ENCODE measurements at regions not wholly inside any gene's neighbourhood (a gene's known extent, or its start where the extent isn't known, plus 50 kb on each side); places are given as distances from the start of the nearest gene placed in this dataset.

DNA sequence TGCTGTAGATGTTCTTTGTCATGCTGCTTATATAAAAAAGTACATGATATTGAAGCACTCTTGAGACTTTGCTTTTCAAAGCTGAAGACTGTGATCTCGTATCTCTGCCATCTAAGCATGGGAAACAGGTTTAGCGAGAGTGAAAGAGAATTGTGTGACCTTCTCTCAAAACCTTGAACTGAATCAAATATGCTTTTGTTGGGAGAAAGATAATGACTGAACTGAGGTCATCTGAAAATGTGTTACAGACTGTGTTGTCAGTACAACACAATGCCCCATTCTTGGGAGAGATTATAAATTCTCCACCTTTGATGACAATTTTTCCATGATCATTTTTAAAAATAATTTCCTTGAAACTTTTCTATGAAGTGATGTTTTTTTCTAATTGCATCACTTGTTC, 272.1 kb upstream of the SEL1L start:
- Mint-ChIP-seq H3K4me3 (no peak overlapping the region), H3K9me3 (peaks cover 11% of the 10 kb centered on the region), H3K4me1 (peaks cover 21% of the 10 kb centered on the region), H3K27ac (no peak overlapping the region), H3K36me3 (no peaks in the 10 kb centered on the region; the same call in 1 of the 2 replicates), H3K27me3 (ENCODE audit: low read depth) (no peaks in the 10 kb centered on the region; the same call in 1 of the 2 replicates)
- TF ChIP-seq ATF3 (CRISPR knock-in tag; conservative IDR thresholded peaks at IDR 0.05) (no peak), SOX15 (CRISPR knock-in tag; IDR thresholded peaks at IDR 0.05) (no peak), CREB1 (CRISPR knock-in tag; IDR thresholded peaks at IDR 0.05) (no peak), NR2C2 (CRISPR knock-in tag; IDR thresholded peaks at IDR 0.05) (no peak), ATF1 (CRISPR knock-in tag; IDR thresholded peaks at IDR 0.05) (no peak), ZNF232 (CRISPR knock-in tag; IDR thresholded peaks at IDR 0.05) (no peak), ZNF121 (CRISPR knock-in tag; IDR thresholded peaks at IDR 0.05) (no peak), NFATC4 (CRISPR knock-in tag; IDR thresholded peaks at IDR 0.05) (no peak), ZNF423 (CRISPR knock-in tag; IDR thresholded peaks at IDR 0.05) (no peak), ZNF416 (CRISPR knock-in tag; IDR thresholded peaks at IDR 0.05) (no peak)
- TF ChIP-seq, protein P1, sequence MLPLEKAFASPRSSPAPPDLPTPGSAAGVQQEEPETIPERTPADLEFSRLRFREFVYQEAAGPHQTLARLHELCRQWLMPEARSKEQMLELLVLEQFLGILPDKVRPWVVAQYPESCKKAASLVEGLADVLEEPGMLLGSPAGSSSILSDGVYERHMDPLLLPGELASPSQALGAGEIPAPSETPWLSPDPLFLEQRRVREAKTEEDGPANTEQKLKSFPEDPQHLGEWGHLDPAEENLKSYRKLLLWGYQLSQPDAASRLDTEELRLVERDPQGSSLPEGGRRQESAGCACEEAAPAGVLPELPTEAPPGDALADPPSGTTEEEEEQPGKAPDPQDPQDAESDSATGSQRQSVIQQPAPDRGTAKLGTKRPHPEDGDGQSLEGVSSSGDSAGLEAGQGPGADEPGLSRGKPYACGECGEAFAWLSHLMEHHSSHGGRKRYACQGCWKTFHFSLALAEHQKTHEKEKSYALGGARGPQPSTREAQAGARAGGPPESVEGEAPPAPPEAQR (CRISPR knock-in tag; IDR thresholded peaks at IDR 0.05), result no peak
- TF ChIP-seq, protein P2, sequence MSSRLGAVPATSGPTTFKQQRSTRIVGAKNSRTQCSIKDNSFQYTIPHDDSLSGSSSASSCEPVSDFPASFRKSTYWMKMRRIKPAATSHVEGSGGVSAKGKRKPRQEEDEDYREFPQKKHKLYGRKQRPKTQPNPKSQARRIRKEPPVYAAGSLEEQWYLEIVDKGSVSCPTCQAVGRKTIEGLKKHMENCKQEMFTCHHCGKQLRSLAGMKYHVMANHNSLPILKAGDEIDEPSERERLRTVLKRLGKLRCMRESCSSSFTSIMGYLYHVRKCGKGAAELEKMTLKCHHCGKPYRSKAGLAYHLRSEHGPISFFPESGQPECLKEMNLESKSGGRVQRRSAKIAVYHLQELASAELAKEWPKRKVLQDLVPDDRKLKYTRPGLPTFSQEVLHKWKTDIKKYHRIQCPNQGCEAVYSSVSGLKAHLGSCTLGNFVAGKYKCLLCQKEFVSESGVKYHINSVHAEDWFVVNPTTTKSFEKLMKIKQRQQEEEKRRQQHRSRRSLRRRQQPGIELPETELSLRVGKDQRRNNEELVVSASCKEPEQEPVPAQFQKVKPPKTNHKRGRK (CRISPR knock-in tag; IDR thresholded peaks at IDR 0.05; ENCODE audit: borderline replicate concordance), result no peak
- TF ChIP-seq, protein P3, sequence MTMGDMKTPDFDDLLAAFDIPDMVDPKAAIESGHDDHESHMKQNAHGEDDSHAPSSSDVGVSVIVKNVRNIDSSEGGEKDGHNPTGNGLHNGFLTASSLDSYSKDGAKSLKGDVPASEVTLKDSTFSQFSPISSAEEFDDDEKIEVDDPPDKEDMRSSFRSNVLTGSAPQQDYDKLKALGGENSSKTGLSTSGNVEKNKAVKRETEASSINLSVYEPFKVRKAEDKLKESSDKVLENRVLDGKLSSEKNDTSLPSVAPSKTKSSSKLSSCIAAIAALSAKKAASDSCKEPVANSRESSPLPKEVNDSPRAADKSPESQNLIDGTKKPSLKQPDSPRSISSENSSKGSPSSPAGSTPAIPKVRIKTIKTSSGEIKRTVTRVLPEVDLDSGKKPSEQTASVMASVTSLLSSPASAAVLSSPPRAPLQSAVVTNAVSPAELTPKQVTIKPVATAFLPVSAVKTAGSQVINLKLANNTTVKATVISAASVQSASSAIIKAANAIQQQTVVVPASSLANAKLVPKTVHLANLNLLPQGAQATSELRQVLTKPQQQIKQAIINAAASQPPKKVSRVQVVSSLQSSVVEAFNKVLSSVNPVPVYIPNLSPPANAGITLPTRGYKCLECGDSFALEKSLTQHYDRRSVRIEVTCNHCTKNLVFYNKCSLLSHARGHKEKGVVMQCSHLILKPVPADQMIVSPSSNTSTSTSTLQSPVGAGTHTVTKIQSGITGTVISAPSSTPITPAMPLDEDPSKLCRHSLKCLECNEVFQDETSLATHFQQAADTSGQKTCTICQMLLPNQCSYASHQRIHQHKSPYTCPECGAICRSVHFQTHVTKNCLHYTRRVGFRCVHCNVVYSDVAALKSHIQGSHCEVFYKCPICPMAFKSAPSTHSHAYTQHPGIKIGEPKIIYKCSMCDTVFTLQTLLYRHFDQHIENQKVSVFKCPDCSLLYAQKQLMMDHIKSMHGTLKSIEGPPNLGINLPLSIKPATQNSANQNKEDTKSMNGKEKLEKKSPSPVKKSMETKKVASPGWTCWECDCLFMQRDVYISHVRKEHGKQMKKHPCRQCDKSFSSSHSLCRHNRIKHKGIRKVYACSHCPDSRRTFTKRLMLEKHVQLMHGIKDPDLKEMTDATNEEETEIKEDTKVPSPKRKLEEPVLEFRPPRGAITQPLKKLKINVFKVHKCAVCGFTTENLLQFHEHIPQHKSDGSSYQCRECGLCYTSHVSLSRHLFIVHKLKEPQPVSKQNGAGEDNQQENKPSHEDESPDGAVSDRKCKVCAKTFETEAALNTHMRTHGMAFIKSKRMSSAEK (CRISPR knock-in tag; IDR thresholded peaks at IDR 0.05; ENCODE audit: borderline replicate concordance), result no peak
- TF ChIP-seq, protein P4, sequence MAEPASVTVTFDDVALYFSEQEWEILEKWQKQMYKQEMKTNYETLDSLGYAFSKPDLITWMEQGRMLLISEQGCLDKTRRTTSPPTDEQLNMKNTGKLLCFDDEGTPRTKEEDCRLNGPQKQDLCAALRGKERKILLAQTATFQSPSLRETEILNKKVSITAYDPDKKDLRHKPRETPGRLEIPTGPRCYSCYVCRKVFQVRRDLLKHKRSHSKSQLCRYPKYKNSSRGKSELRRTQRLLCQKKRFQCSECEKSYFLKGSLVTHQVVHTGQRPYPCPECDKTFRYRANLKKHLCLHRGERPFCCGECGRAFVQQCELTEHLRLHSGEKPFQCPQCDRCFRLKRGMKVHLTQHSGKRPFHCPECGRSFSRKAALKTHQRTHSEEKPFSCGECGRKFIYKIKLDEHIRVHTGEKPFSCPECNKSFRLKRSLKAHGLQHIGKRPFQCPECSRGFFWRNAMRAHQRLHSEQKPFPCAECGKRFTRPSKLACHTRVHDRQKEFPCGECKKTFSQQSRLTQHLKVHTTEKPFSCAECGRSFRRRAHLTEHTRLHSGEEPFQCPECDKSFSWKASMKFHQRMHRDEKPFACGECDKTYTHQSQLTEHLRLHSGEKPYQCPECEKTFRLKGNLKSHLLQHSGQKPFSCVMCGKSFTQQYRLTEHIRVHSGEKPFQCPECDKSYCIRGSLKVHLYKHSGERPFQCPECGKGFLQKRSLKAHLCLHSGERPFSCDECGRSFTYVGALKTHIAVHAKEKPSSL (CRISPR knock-in tag; conservative IDR thresholded peaks at IDR 0.05), result no peak
- ChIA-PET POLR2A (no interaction called here), CTCF (no interaction called here)
- DNase-seq (ENCODE audit: low spot score), result no peak
- no peak for ATAC-seq

- ATAC-seq (peak; percentile 85), DNase-seq (ENCODE audit: low spot score) (no peak)
- Mint-ChIP-seq H3K36me3 (no peaks in the 10 kb centered on the region; the same call in 1 of the 2 replicates), H3K4me3 (no peak overlapping the region), H3K9me3 (peaks cover 8% of the 10 kb centered on the region), H3K27ac (peak overlapping the region; percentile 81), H3K4me1 (peaks cover 40% of the 10 kb centered on the region), H3K27me3 (ENCODE audit: low read depth) (no peaks in the 10 kb centered on the region)
- ChIA-PET CTCF (no interaction called here), POLR2A (no interaction called here)
- TF ChIP-seq USF2 (CRISPR knock-in tag; IDR thresholded peaks at IDR 0.05) (0 out of 2 replicates have a peak, but pooled peaks have one; percentile 15), AR (CRISPR knock-in tag; IDR thresholded peaks at IDR 0.05) (no peak)
- TF ChIP-seq, protein P5, sequence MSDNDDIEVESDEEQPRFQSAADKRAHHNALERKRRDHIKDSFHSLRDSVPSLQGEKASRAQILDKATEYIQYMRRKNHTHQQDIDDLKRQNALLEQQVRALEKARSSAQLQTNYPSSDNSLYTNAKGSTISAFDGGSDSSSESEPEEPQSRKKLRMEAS (CRISPR knock-in tag; IDR thresholded peaks at IDR 0.05), result no peak
These were observed 278.1 kb upstream of the SEL1L start for GRCh38 chr14:81811705-81812269.

Measured in WTC11 (cell line).